Subcutaneous abdominal adipose tissue (tissue), 5 donors: ENCODE measurements at regions not wholly inside any gene's neighbourhood (a gene's known extent, or its start where the extent isn't known, plus 50 kb on each side); places are given as distances from the start of the nearest gene placed in this dataset.

Experiments used
- H3K27ac ChIP-seq: one replicate; pipeline ENCODE4 v1.7.0; 2013; ENCODE audit warnings: low read depth, mild to moderate bottlenecking, inconsistent platforms, low read length, moderate library complexity
- H3K27me3 ChIP-seq, 5 donors: one replicate each; pipeline ENCODE4 v1.7.0; 2013; ENCODE audit warnings: low read length in 5 of 5, inconsistent platforms in 1 of 5; ENCODE audit not compliant: control insufficient read depth in 5 of 5, insufficient read depth in 4 of 5
- H3K36me3 ChIP-seq, 5 donors: one replicate each; pipeline ENCODE4 v1.7.0; 2013; ENCODE audit warnings: low read length in 5 of 5; ENCODE audit not compliant: control insufficient read depth in 5 of 5, insufficient read depth in 5 of 5
- H3K4me1 ChIP-seq, 5 donors: one replicate each; pipeline ENCODE4 v1.7.0; 2013; ENCODE audit warnings: low read length in 5 of 5, mild to moderate bottlenecking in 3 of 5, moderate library complexity in 1 of 5; ENCODE audit not compliant: control insufficient read depth in 5 of 5, insufficient read depth in 5 of 5
- H3K4me3 ChIP-seq, 5 donors: one replicate each; pipeline ENCODE4 v1.7.0; 2013; ENCODE audit warnings: low read length in 5 of 5, low read depth in 1 of 5
- H3K9ac ChIP-seq, 5 donors: one replicate each; pipeline ENCODE4 v1.7.0; 2013; ENCODE audit warnings: low read length in 5 of 5, mild to moderate bottlenecking in 4 of 5, moderate library complexity in 3 of 5
- H3K9me3 ChIP-seq, 5 donors: one replicate each; pipeline ENCODE4 v1.7.0; 2013; ENCODE audit warnings: low read length in 5 of 5; ENCODE audit not compliant: control insufficient read depth in 5 of 5
- donor health status: healthy.
- donor health status: healthy.
- donor health status: healthy.
- donor health status: healthy.
- donor health status: healthy.

DNA sequence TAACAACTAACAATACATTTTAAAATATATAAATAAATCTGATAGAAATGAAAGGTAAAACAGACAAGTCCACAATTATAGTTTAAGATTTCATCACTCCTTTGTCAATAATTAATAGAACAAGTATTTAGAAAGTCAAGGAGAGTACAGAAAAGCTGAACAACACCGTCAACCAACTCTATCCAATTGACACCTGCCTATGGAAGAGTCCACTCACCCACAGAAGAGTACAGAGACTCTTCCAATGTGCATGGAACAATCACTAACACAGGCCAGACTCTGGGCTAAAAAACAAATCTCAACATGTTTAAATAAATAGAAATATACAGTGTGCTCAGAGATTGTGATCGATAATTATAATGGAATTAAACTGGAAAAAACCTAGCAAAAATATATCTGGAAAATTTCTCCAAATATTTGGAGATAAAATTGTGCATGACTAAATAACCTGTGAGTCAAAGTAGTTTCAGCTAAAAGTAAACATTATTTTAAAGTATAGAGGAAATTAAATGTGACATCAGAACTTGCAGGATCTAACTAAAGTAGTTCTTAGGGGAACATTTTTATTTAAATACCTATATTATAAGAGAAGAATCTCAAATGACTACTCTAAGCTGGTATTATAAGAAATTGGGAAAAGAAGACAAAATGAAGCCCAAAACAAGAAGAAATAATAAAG is 109.9 kb upstream of the EGFR start:
- H3K9ac ChIP-seq = no peak overlapping the region
- H3K4me1 ChIP-seq = peaks cover 3 to 9% (median 5%) of the 10 kb centered on the region in 5 donors
- H3K27me3 ChIP-seq = no peaks in the 10 kb centered on the region
- H3K4me3 ChIP-seq = no peak overlapping the region
- H3K9me3 ChIP-seq = peaks cover 0 to 7% (median 0%) of the 10 kb centered on the region in 5 donors
- no peaks in the 10 kb centered on the region for H3K36me3 ChIP-seq
- H3K27ac ChIP-seq = no peak overlapping the region

- Histone ChIP-seq H3K36me3 (no peaks in the 10 kb centered on the region), H3K27me3 (no peaks in the 10 kb centered on the region), H3K9me3 (no peaks in the 10 kb centered on the region), H3K4me1 (no peaks in the 10 kb centered on the region), H3K27ac (no peak overlapping the region), H3K9ac (no peak overlapping the region), H3K4me3 (no peak overlapping the region)
Measured at GRCh38 chr7:54915870-54916598, 102.8 kb upstream of the EGFR start.

DNA sequence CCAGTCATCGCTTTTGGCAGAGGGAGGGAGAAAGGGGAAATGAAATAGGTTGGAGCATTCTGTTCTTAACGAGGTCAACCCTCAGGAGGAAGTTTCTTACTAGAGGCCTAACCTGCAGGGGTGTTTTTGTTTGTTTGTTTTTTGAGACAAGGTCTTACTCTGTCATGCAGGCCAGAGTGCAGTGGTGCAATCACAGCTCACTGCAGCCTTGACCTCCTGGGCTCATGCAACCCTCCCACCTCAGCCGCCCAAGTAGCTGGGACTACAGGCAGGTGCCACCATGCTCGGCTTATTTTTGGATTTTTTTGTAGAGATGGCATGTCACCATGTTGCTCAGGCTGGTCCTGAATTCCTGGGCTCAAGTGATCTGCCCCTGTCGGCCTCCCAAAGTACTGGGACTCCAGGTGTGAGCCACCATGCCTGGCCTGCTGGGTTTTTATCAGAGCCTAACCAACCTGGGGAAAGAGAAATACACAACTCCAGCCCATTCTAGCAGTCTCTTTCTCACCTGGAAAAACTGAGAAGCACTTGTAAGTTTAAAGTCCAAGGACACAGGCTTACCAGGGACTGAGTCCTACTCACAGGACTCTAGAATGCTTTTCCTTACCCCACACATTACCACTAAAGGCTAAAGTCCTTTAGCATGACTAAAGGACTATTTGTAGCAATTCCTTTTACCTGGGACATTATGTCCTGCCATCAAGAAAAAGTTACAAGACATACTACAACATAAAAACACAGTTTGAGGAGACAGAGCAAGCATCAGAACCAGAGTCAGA is 101.0 kb upstream of the EGFR start:
- no peak overlapping the region for H3K27ac ChIP-seq
- H3K9me3 ChIP-seq = no peaks in the 10 kb centered on the region
- no peaks in the 10 kb centered on the region for H3K27me3 ChIP-seq
- H3K9ac ChIP-seq = no peak overlapping the region
- H3K4me3 ChIP-seq = no peak overlapping the region
- H3K4me1 ChIP-seq = no peaks in the 10 kb centered on the region
- H3K36me3 ChIP-seq = no peaks in the 10 kb centered on the region

DNA sequence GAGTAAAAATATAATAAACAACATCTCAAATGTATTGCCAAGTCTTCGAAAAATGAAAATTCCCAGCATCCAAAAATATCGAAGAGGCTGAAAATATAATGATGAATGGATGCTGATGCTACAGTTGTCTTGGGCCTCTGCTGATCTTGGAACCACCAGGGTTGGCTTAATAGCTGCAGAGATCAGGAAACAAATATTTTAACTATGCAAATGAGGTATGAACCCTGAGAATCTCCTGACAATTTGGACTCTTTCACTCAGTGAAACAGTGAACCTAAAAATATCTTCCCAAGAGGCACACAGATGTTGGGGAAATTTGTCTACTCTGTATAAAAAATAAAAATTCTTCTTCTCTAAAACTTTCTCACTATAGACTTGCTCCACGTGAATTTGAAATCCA is 97.7 kb upstream of the EGFR start:
- Histone ChIP-seq H3K4me1 (no peaks in the 10 kb centered on the region), H3K36me3 (no peaks in the 10 kb centered on the region), H3K4me3 (no peak overlapping the region), H3K9ac (no peak overlapping the region), H3K27ac (no peak overlapping the region), H3K27me3 (no peaks in the 10 kb centered on the region), H3K9me3 (peaks cover 0 to 2% (median 0%) of the 10 kb centered on the region in 5 donors)

DNA sequence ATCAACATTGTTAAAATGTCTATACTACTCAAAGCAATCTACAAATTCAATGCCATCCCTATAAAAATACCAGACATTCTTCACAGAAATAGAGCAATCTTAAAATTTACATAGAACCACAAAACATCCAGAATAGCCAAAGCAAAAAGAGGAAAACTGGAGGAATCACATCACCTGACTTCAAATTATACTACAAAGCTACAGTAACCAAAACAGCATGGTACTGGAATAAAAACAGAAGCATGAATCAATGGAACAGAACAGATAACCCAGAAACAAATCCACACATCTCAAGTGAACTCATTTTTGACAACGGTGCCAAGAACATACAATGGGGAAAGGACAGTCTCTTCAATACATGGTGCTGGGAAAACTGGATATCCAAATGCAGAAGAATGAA is 87.3 kb upstream of the EGFR start:
- no peak overlapping the region for H3K27ac ChIP-seq
- H3K27me3 ChIP-seq = no peaks in the 10 kb centered on the region
- no peaks in the 10 kb centered on the region for H3K36me3 ChIP-seq
- no peak overlapping the region for H3K9ac ChIP-seq
- no peak overlapping the region for H3K4me3 ChIP-seq
- H3K4me1 ChIP-seq = peaks cover 0 to 8% (median 7%) of the 10 kb centered on the region in 5 donors
- H3K9me3 ChIP-seq = peaks cover 0 to 9% (median 0%) of the 10 kb centered on the region in 5 donors

GRCh38 chr7:54932818-54933543 is 85.8 kb upstream of the EGFR start:
- Histone ChIP-seq H3K9me3 (peaks cover 0 to 8% (median 0%) of the 10 kb centered on the region in 5 donors), H3K4me3 (peak overlapping the region; percentile 17 to 69 (median 58)), H3K9ac (peak overlapping the region in 1 of 5 donors; percentile 56), H3K36me3 (no peaks in the 10 kb centered on the region), H3K4me1 (peaks cover 0 to 8% (median 7%) of the 10 kb centered on the region in 5 donors), H3K27ac (no peak overlapping the region), H3K27me3 (no peaks in the 10 kb centered on the region)

- no peak overlapping the region for H3K27ac ChIP-seq
- peak overlapping the region; percentile 17 to 69 (median 58) for H3K4me3 ChIP-seq
- H3K27me3 ChIP-seq = no peaks in the 10 kb centered on the region
- H3K9me3 ChIP-seq = peaks cover 0 to 8% (median 0%) of the 10 kb centered on the region in 5 donors
- no peaks in the 10 kb centered on the region for H3K36me3 ChIP-seq
- H3K9ac ChIP-seq = peak overlapping the region in 1 of 5 donors; percentile 56
- H3K4me1 ChIP-seq = peaks cover 0 to 8% (median 7%) of the 10 kb centered on the region in 5 donors
Measured at GRCh38 chr7:54933643-54934042, 85.2 kb upstream of the EGFR start.

DNA sequence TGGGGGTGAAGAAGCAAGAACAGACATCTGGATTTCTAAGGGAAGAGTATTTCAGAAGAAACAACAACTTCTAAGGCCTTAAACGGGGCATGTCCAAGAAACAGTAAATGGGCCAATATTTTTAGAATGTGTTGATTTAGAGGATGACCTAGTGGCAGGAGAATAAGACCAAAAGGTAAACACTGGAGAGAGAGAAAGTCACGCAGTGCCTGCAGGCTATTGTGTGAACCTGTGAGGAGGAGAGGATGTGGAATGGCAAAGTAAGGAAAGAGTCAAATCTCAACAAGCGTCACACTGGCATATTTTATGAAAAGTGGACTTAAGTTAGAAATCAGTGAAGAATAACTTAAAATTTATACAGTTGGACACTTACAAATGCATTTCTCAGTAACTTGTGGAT is 78.1 kb upstream of the EGFR start:
- no peak overlapping the region for H3K4me3 ChIP-seq
- H3K4me1 ChIP-seq = no peaks in the 10 kb centered on the region
- no peaks in the 10 kb centered on the region for H3K36me3 ChIP-seq
- no peak overlapping the region for H3K9ac ChIP-seq
- H3K27me3 ChIP-seq = no peaks in the 10 kb centered on the region
- no peaks in the 10 kb centered on the region for H3K9me3 ChIP-seq
- no peak overlapping the region for H3K27ac ChIP-seq

GRCh38 chr7:54944179-54944578 is 74.6 kb upstream of the EGFR start:
- Histone ChIP-seq H3K36me3 (no peaks in the 10 kb centered on the region), H3K9me3 (no peaks in the 10 kb centered on the region), H3K4me3 (no peak overlapping the region), H3K27me3 (no peaks in the 10 kb centered on the region), H3K27ac (no peak overlapping the region), H3K9ac (no peak overlapping the region), H3K4me1 (no peaks in the 10 kb centered on the region)
